GM21515 (cell line): ENCODE measurements at regions not wholly inside any gene's neighbourhood (a gene's known extent, or its start where the extent isn't known, plus 50 kb on each side); places are given as distances from the start of the nearest gene placed in this dataset.
A peak's percentile ranks its signal among the peaks of the same experiment; 100 is the strongest.
"Not testable (repeated sequence)": the region's sequence is repeated elsewhere in the genome, so short reads cannot be mapped to it uniquely, and the experiment has no call there.

Experiments
- ATAC-seq: cut with Tn5 transposase; IDR thresholded peaks from one replicate; pipeline ENCODE4 v1.9.1; 2021; ENCODE audit not compliant: unreplicated experiment

DNA sequence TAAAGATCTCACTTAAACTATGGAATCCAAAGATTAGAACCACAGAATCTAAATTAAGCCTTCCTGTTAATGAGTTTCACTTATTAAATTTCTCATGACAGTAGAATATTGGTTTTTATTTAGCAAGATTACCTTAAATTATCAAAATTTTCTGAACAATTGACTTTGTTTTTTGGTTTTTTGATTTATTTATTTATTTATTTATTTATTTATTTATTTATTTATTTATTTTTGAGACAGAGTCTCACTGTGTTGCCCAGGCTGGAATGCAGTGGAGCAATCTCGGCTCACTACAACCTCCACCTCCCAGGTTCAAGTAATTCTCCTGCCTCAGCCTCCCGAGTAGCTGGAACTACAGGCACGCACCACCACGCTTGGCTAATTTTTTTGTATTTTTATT is 538.6 kb downstream of the AMY1C start:
- not testable (repeated sequence) for ATAC-seq

DNA sequence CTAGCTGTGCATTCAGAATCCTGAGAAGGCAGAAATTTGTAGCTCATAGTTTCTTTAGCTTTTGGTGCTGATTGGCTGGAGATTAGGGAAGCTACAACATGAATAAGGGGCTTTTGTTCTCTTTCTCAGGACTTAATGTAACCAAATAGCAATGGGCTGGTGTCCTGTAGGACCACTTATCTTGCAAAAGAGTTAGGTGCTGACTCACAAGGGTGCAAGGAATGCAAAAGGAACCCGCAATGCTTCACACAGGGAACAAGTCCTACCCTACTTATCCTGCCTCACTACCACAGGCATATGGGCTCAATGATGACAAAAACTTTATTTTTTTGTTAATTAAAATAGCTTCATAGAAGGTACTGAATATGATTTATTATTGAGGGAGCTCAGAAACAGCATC is 541.5 kb downstream of the AMY1C start:
- no peak for ATAC-seq

- no peak for ATAC-seq
Measured at GRCh38 chr1:104294259-104294658, 544.6 kb downstream of the AMY1C start.

- ATAC-seq = no peak
Measured at GRCh38 chr1:104295511-104295910, 545.8 kb downstream of the AMY1C start.

- ATAC-seq = no peak
Measured at GRCh38 chr1:104309673-104310072, 560.0 kb downstream of the AMY1C start.

DNA sequence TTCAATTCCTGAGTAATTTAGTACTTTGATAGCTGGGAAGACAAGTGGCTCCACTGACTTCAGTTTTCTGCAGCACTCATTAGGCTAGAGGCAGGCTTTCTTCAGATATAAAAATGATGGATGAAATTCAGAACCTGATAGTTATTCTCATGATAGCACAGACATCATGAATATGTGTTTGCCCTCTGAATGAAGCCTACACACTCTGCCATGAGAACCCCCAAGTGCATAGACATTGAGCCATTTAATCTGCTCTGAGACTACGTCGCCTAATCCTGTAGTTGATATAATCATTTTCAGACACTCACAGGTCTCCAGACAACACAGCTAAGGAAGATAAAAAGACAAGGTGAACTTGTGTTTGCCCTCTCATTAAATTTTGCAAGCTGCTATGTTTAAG is 566.1 kb downstream of the AMY1C start:
- ATAC-seq = no peak

GRCh38 chr1:104322131-104322530 is 572.4 kb downstream of the AMY1C start:
- no peak for ATAC-seq

- ATAC-seq = no peak
Measured at GRCh38 chr1:104329278-104329677, 579.6 kb downstream of the AMY1C start.

- ATAC-seq = no peak
Measured at GRCh38 chr1:104331763-104332162, 582.1 kb downstream of the AMY1C start.

DNA sequence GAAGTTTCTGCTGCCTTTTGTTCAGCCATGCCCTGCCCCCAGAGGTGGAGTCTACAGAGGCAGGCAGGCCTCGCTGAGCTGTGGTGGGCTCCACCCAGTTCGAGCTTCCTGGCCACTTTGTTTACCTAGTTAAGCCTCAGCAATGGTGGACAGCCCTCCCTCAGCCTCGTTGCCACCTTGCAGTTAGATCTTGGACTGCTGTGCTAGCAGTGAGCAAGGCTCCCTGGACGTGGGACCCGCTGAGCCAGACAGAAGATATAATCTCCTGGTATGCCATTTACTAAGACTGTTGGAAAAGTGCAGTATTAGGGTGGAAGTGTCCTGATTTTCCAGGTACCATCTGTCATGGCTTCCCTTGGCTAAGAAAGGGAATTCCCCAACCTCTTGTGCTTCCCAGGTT is 588.2 kb downstream of the AMY1C start:
- ATAC-seq = not testable (repeated sequence)

DNA sequence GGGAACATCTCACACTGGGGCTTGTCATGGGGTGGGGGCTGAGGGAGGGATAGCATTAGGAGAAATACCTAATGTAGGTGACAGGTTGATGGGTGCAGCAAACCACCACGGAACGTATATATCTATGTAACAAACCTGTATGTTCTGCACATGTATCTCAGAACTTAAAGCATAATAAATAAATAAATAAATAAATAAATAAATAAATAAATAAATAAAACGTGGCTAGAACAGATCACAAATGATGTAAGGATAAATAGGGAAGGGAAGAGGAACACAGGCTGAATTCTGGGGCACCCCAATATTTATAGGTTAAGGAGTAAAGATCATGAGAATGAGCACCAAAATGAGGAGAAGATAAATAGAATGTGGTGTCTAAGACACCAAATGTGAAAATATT is 592.2 kb downstream of the AMY1C start:
- ATAC-seq = no peak

GRCh38 chr1:104348277-104348676 is 598.6 kb downstream of the AMY1C start:
- no peak for ATAC-seq

GRCh38 chr1:104353580-104353979 is 603.9 kb downstream of the AMY1C start:
- no peak for ATAC-seq

DNA sequence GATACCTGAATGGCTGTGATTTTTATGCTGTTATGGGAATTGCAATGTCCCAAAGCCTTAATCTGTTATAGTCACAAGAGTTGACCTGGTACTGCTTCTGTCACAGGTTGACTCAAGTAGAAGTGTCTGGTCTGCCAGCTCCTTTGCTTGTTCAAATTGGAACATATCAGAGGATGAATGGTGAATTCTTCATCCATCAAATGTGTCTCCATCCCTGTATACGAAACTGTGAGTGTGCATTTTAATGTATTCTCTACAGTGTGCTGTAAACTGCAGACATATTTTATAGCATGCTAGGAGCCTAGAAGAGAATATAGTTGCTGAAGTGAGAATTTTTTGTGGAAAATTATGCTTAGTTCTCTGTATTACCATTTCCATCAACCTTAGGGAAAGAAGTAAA is 608.4 kb downstream of the AMY1C start:
- no peak for ATAC-seq

DNA sequence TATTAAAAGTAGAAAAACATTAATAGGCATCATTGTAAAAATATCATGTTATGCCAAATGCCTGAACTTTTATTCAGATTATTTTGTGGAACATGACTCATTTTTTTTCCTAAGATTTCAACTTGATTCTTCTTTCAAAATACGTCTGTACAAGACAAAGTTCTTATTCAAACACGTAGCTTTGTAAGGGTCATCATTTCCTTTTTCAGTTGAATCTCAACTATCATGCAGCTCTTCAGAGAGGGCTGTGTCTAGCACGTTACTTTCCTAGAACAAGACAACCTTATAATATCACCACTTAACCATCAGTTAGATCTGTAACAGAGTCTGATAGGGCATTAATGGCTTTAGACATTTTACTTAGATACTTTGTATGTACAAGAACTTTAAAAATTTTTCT is 608.9 kb downstream of the AMY1C start:
- ATAC-seq = no peak

DNA sequence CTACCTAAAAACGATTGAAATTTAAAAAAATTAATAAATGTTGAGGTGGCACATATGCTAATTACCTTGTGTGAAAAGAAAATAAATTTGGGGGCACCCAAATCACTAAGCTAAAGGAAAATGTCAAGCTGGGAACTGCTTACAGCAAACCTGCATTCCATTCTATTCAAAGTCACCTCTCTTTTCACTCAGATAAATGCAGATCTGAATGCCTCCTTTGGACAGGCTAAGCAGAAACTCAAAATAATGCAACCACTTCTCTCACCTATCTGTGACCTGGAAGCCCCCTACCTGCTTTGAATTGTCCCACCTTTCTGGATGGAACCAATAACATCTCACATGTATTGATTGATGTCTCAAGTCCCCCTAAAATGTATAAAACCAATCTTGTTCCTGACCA is 628.7 kb downstream of the AMY1C start:
- no peak for ATAC-seq

DNA sequence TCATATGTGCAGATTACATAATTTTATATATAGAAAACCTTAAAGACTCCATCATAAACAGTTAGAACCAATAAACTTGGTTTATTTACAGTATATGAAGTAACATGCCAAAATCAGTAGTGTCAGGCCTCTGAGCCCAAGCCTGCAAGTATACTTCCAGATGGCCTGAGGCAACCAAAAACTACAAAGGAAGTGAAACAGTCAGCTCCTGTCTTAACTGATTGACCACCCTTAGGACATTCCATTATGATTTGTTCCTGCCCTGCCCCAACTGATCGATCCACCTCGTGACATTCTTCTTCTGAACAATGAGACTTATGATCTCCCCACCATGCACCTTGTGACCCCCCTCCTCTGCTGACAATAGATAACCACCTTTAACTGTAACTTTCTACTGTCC is 630.3 kb downstream of the AMY1C start:
- no peak for ATAC-seq

GRCh38 chr1:104387716-104388508 is 638.2 kb downstream of the AMY1C start:
- ATAC-seq = peak; percentile 67

DNA sequence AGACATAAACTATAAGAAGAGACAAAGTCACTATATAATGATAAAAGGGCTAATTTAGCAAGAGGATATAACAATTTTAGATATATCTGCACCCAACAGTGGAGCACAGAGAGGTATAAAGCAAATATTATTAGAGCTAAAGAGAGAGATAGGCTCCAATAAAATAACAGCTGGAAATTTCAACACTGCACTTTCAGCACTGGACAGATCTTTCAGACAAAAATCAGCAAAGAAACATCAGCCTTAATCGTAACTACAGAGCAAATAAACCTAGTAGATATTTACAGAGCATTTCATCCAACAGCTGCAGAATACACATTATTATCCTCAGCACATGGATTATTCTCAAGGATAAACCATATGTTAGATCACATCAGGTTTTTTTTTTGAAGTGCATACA is 642.9 kb downstream of the AMY1C start:
- no peak for ATAC-seq

DNA sequence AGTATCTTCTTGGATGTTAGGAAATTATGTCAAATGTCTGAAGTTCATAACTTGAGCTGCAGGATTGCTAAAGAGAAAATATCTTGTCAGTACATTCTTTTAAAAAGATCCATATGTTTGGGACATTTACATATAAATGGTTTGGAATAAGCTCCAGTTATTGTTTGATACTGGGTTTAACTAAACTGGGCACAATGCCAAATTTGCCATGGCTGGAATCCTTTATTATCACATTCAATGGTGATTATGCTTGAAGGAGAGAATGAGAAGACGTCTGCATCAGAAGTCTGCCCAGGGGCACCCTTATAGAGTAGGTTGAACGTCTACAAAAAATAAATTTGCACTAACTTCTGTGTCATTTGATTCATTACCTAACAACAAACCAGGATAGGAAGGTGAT is 652.5 kb downstream of the AMY1C start:
- ATAC-seq = no peak

GRCh38 chr1:104403883-104404282 is 654.2 kb downstream of the AMY1C start:
- no peak for ATAC-seq

- no peak for ATAC-seq
Measured at GRCh38 chr1:104406728-104407127, 657.0 kb downstream of the AMY1C start.

DNA sequence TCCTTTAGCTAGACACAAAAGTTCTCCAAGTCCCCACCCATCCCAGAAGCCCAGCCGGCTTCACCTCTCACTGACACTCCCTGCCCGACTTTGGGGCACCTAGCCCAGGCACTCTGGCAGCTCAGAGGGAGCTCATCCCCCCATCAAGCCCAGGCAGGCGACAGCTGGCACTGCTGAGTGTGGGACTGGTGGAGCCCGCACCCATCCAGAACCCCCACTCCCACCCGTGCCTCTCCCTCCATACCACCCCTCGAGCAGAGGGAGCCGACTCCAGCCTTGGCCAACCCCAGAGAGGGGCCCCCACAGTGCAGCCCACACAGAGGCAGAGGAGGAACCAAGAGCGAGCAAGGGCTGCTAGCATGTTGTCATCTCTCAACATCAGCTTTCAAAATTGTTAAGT is 658.6 kb downstream of the AMY1C start:
- ATAC-seq = no peak
